Fibroblast of the conjunctiva (primary cell): ENCODE measurements at regions not wholly inside any gene's neighbourhood (a gene's known extent, or its start where the extent isn't known, plus 50 kb on each side); places are given as distances from the start of the nearest gene placed in this dataset.

Experiments
- DNase-seq: peaks from one replicate; pipeline ENCODE4 v3.0.0-alpha.2; 2010; ENCODE audit warnings: low read depth

DNA sequence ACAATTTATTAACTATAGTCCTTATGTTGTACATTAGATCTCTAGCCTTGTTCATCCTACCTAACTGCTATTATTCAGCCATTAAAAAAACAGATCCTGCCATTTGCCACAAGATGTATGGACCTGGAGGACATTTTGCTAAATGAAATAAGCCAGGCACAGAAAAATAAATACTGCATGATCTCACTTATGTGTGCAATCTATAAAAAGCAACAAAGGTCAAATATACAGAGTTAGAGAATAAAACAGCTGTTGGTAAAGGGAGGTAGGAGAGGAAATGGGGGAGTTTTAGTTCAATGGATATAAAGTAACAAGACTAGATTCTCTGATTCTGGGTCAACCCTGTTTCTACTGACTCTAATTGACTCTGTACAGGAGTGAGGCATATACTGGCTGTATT is 103.3 kb upstream of the FAM9C start:
- no peak for DNase-seq

GRCh38 chrX:13147147-13147546 is 102.7 kb upstream of the FAM9C start:
- no peak for DNase-seq

DNA sequence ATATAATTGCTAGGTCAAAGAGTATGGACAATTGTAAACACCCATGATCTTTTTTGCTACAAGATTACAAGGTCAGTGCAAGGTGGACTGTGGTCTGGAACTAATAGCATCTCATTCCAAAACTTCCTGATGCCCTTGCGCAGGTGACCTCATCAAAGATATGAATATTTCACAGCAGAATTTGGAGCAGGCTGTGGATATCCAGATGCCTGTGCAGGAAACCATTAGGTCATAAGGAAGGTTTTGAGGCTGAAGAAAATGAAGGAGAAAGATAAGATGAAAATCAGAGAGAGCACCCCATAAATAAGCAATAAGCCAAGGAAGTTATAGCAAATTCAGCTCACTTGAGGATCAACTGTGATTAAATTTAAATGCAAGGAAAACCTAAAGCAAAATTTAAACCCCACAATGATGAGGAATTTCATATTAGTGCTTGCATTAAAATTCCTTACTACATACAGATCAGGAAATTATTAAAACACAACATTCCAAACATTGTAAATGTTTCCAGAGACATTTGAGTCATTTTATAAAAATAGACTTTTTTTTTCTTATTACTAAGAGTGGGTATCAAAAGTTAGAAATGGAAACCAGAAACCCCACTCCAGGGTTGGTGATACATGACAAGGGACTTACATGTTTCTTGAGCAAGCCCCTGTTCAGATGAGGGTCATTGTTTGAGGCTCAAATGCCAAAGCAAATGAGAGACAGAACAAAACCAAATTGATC is 100.7 kb upstream of the FAM9C start:
- no peak for DNase-seq

DNA sequence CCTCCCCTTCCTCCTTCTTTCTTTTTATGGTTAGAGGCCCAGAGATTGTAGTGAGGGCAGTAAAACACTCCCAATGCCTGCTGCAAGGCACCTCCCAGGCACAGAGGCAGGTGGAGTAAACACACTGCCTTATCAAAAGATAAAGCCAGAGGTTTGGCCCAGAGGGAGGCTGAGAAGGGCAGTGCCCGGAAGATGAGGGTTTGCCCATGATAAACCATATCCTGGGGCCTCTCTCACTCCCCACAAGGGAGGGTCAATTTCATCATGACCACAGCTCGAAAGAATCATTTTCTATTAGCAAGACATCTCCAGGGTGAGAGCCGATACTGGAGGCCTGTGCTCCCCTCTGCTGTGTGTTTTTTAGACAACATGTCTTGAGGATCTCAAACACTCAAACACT is 98.5 kb upstream of the FAM9C start:
- no peak for DNase-seq

DNA sequence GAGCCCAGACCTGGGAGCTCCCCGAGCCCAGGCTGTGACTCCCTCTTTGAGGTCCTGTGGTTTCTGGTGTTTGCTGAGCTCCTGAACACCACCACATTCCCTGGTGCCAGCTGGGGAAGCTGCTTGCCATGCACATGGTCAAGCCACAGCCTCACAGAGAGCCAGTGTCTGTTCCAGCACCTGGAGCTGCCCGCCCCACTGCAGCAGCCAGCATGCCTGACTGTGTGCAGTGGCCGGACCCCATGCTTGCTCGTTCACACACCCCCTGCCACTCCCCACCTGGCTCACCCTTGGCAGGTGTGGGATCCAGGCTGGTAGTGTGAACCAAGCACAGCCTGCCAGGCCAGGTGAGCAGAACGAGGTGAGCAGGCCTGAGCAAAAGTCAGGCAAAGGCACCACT is 95.6 kb upstream of the FAM9C start:
- no peak for DNase-seq

- DNase-seq = no peak
Observed at GRCh38 chrX:13131396-13132137, 87.1 kb upstream of the FAM9C start.

DNA sequence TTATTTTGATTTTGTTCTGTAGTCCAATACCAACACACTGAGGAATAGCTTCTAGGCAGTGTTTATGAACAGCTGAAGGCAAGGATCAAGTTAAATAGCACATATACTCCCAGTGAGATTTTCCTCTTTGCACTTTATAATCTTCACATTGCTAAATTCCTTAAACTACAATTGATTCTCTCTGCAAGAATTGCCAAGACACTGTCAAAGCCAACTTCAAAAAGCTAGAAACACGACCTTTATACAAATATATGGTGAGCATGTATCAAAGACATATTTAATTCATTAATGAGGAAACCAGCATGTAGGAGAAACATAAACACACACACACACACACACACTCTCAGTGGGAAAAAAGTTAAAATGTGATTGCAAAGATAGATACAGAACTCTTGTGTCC is 86.4 kb upstream of the FAM9C start:
- DNase-seq = no peak

- DNase-seq = no peak
Observed at GRCh38 chrX:13128104-13128503, 83.7 kb upstream of the FAM9C start.

- DNase-seq = no peak
Observed at GRCh38 chrX:13126775-13127174, 82.4 kb upstream of the FAM9C start.

DNA sequence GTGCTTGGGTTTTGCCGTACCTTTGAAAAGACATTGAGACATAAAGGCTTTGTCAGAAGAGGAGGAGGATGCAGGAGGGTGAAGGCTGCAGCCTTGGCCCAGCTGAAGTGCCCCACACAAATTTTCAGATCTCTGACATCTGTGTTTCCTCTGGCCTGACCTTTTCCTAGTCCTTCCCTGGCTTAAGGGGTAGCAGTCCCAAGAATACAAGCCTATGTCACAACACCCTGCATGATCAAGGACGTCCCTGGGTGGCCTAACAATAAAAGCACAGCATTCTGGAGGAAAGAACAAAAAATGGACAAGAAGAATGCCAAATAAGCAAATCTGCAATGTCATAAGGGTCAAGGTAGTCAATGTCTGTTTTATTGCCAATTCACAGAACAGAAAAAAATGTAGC is 80.8 kb upstream of the FAM9C start:
- DNase-seq = no peak

GRCh38 chrX:13123857-13124345 is 79.5 kb upstream of the FAM9C start:
- DNase-seq = peak; percentile 47

- no peak for DNase-seq
Observed at GRCh38 chrX:13123247-13123856, 78.9 kb upstream of the FAM9C start.

DNA sequence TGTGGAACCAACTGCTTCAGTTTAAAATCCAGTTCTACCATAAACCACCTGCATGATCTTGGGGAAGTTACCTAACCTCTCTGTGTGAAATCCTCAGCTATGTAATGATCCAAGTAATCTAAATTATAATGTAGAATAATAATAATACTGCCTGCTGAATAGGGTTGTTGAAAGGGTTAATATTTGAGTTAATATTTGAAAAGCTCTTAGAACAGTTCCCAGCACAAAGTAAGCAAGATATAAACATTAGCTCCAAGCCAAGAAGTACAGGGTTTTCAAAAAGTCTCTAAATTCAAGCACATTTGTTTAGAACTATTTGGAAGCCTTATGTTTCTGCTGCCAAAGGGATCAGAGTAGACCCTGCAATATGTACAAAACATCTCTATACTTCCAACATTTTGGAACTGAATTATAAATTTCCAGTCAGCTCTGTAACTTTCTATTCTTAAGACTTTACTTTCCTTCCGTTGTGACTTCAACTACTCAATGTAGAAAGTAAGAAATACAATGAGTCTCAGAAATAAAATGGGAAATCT is 76.7 kb upstream of the FAM9C start:
- no peak for DNase-seq

GRCh38 chrX:13120017-13120416 is 75.6 kb upstream of the FAM9C start:
- DNase-seq = no peak

GRCh38 chrX:13119386-13119785 is 75.0 kb upstream of the FAM9C start:
- DNase-seq = no peak

GRCh38 chrX:13115146-13115855 is 70.9 kb upstream of the FAM9C start:
- DNase-seq = no peak

DNA sequence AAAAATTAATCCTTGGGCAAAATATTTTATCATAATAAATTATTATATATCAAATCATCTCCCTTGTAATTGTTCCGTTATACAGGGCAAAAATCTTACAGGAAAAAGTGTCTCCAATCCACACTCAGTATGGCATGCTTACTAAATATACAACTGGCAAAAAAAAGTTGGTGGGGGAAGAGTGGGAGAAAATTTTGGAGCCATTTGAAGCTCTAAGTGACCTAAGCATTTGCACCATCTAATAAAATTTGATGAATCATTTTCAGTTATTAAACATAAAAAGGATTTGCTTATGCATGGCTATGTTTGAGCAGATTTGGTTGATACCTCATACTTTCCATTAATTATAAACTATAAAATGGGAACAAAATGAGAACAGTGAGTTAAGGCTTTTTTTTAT is 68.1 kb upstream of the FAM9C start:
- DNase-seq = no peak

- DNase-seq = peak; percentile 90
Observed at GRCh38 chrX:13110433-13111324, 66.3 kb upstream of the FAM9C start.

GRCh38 chrX:13109817-13110216 is 65.4 kb upstream of the FAM9C start:
- DNase-seq = peak; percentile 42

DNA sequence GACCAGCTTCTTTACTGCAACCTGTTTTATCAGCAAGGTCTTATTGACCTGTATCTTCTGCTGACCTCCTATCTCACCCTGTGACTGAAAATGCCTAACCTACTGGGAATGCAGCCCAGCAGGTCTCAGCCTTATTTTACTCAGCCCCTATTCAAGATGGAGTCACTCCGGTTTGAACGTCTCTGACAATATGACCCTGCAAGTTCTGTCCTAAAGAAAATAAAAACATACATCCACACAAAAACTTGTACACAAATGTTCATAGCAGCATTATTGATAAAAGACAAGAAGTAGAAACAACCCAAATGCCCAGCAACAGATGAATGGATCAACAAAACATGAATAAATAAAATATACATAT is 59.5 kb upstream of the FAM9C start:
- DNase-seq = no peak

DNA sequence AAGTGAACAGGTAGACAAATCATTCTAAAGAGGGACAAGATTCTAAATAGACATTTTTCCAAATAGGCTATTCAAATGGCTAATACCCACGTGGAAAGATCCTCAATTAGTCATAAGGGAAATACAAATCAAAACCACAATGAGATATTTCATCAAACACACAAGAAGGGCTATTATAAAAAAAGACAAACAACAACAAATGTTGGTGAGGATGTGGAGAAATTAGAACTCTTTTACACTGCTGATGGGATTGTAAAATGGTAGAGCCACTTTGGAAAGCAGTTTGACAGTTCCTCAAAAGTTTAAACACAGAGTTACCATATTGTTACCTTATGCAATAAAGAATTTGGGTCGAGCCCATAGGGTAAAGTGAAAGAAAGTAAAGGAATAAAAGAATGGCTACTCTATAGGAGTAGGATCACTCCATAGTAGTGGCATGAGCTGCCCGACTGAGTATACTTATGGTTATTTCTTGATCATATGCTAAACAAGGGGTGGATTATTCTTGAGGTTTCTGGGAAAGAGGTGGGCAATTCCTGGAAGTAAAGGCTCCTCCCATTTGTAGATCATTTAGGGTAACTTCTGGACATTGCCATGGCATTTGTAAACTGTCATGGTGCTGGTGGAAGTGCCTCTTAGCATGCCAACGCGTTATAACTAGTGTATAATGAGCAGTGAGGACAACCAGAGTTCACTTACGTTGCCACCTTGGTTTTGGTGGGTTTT is 58.9 kb upstream of the FAM9C start:
- DNase-seq = no peak
